HEK293T (cell line): ENCODE measurements at regions not wholly inside any gene's neighbourhood (a gene's known extent, or its start where the extent isn't known, plus 50 kb on each side); places are given as distances from the start of the nearest gene placed in this dataset.

ENCODE experiments used
- ARNT ChIP-seq: fragments of 450-650 bp; IDR thresholded peaks from 2 replicates; pipeline ENCODE4 v1.6.1; 2017; ENCODE audit warnings: mild to moderate bottlenecking
- BHLHE40 ChIP-seq: fragments of 450-650 bp; IDR thresholded peaks from 2 replicates; pipeline ENCODE4 v1.6.1; 2016; ENCODE audit warnings: mild to moderate bottlenecking, moderate library complexity, borderline replicate concordance
- CTBP1 ChIP-seq: fragments of 450-650 bp; IDR thresholded peaks from 2 replicates; pipeline ENCODE4 v1.6.1; 2016; ENCODE audit warnings: borderline replicate concordance
- ELF4 ChIP-seq: fragments of 450-650 bp; IDR thresholded peaks from 2 replicates; pipeline ENCODE4 v1.6.1; 2017; ENCODE audit warnings: antibody characterized with exemption
- FOXA1 ChIP-seq: fragments of 450-650 bp; IDR thresholded peaks from 2 replicates; pipeline ENCODE4 v1.6.1; 2016; ENCODE audit warnings: mild to moderate bottlenecking
- FOXK2 ChIP-seq: fragments of 450-650 bp; IDR thresholded peaks from 2 replicates; pipeline ENCODE4 v1.6.1; 2016; ENCODE audit warnings: mild to moderate bottlenecking
- FOXM1 ChIP-seq: fragments of 450-650 bp; IDR thresholded peaks from 2 replicates; pipeline ENCODE4 v1.6.1; 2017; ENCODE audit warnings: mild to moderate bottlenecking, borderline replicate concordance
- HDGF ChIP-seq: fragments of 450-650 bp; IDR thresholded peaks from 2 replicates; pipeline ENCODE4 v1.6.1; 2017; ENCODE audit warnings: antibody characterized with exemption, borderline replicate concordance
- L3MBTL2 ChIP-seq: fragments of 450-650 bp; conservative IDR thresholded peaks from 2 replicates; pipeline ENCODE4 v1.6.1; 2016; ENCODE audit warnings: mild to moderate bottlenecking
- NFRKB ChIP-seq: fragments of 450-650 bp; IDR thresholded peaks from 2 replicates; pipeline ENCODE4 v1.6.1; 2016; ENCODE audit warnings: mild to moderate bottlenecking, moderate library complexity
- SP1 ChIP-seq: fragments of 450-650 bp; IDR thresholded peaks from 2 replicates; pipeline ENCODE4 v1.6.1; 2017
- SUZ12 ChIP-seq: fragments of 450-650 bp; IDR thresholded peaks from 2 replicates; pipeline ENCODE4 v1.6.1; 2016; ENCODE audit warnings: mild to moderate bottlenecking
- TARDBP ChIP-seq: fragments of 450-650 bp; IDR thresholded peaks from 2 replicates; pipeline ENCODE4 v1.6.1; 2016

DNA sequence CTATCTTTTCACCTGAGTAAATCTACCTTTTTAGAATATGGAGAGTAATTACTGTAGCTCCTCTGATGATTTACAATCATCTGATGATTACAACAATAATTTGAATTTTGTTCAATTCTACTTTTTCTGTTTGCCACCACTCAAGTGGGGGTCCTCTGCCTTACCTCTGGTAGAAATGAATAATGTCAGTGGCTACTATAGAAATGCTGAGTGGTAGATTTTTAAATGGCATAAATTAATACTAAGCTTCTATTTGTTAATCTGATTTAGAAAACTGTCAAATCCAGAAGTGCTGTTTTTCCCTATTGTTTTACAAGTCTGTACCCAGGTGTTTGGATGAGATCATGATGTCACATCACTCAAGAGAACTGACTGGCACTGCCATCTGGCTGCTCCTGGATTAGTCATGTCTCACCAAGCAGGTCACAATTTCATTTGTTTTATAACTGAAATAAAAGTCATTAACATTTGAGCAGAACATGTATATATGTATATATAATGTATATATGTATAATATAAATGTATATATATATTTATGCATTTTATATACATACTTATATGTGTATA, 494.8 kb downstream of the TBC1D4 start:
- TF ChIP-seq SUZ12 (no peak), SP1 (no peak), FOXK2 (no peak), L3MBTL2 (no peak), BHLHE40 (no peak), CTBP1 (no peak), ELF4 (no peak), FOXA1 (no peak), NFRKB (no peak), HDGF (no peak), ARNT (no peak), FOXM1 (no peak), TARDBP (no peak)
